Epithelial cell of esophagus (primary cell): ENCODE measurements at regions not wholly inside any gene's neighbourhood (a gene's known extent, or its start where the extent isn't known, plus 50 kb on each side); places are given as distances from the start of the nearest gene placed in this dataset.

ENCODE experiments used
- DNase-seq: peaks from one replicate; pipeline ENCODE4 v3.0.0; 2010; ENCODE audit warnings: low read depth
- H3K4me3 ChIP-seq: 2 replicates; pipeline ENCODE4 v1.5.1; 2011; ENCODE audit warnings: mild to moderate bottlenecking, low read length, control low read depth
- CTCF ChIP-seq: IDR thresholded peaks from 2 replicates; pipeline ENCODE4 v1.5.1; 2011; ENCODE audit warnings: low read depth, mild to moderate bottlenecking, low read length, control low read depth, inconsistent platforms; ENCODE audit not compliant: insufficient read depth; ENCODE audit errors: missing control alignments

GRCh38 chr6:21420146-21420878 is 173.2 kb upstream of the SOX4 start:
- no peak overlapping the region for H3K4me3 ChIP-seq
- TF ChIP-seq CTCF, result no peak
- no peak for DNase-seq

- no peak for DNase-seq
- TF ChIP-seq CTCF, result no peak
These were observed 172.6 kb upstream of the SOX4 start for GRCh38 chr6:21420926-21421325.

DNA sequence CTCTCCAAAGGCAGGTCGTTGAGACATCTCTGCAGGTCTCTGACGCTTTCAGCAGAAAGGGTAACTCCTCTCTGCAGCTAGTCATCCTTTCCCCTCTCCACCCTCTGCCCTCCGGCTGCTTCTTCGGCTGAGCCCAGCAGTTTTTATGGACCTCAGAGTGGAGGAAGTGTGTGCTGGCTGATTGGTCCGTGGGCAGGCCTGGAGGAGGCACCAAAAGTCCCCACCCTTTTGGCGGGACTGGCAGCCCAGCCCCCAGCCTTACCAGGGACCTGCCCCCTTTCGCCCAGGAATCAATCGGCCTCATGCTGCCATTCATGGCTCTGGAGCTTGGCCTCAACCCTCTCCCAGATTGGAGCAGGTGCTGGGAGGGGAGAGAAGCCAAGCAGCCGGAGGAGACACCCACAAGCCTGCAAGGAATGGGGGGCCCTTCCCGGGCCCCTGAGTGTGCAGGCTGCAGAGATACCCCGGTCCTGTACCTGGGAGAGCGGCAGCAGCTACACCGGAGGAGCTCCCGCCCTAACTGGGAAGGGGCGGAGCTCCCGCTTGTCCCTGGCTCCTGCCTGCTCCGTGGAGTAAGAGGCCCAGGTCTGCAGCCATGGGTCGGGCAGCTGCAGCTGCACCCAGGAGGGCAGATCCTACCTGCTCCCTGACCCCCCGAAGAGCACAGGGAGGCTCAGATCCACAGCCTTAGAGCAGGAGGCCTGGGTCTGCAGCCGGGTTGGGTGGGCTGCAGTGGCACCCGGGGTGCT is 170.3 kb upstream of the SOX4 start:
- H3K4me3 ChIP-seq, result no peak overlapping the region
- no peak for DNase-seq
- no peak for TF ChIP-seq CTCF

More at GRCh38 chr6:21420926-21421325, 172.6 kb upstream of the SOX4 start:
- H3K4me3 ChIP-seq, result no peak overlapping the region

GRCh38 chr6:21426841-21427490 is 166.6 kb upstream of the SOX4 start:
- no peak overlapping the region for H3K4me3 ChIP-seq
- no peak for TF ChIP-seq CTCF
- peak; percentile 45 for DNase-seq

GRCh38 chr6:21429291-21429690 is 164.3 kb upstream of the SOX4 start:
- DNase-seq, result no peak
- no peak overlapping the region for H3K4me3 ChIP-seq
- no peak for TF ChIP-seq CTCF

- no peak for TF ChIP-seq CTCF
- H3K4me3 ChIP-seq, result no peak overlapping the region
- no peak for DNase-seq
These were observed 162.0 kb upstream of the SOX4 start for GRCh38 chr6:21431526-21431925.
